Hepatocyte (in vitro differentiated cells): ENCODE measurements at regions not wholly inside any gene's neighbourhood (a gene's known extent, or its start where the extent isn't known, plus 50 kb on each side); places are given as distances from the start of the nearest gene placed in this dataset.

Experiments
- CTCF ChIP-seq: fragments of 200-600 bp; sonication (generic); IDR thresholded peaks from 2 replicates; pipeline ENCODE4 v1.5.1; 2016; ENCODE audit warnings: antibody characterized with exemption, mild to moderate bottlenecking; ENCODE audit not compliant: poor library complexity
- EZH2 ChIP-seq: fragments of 200-600 bp; sonication (generic); IDR thresholded peaks from 2 replicates; pipeline ENCODE4 v1.6.1; 2016; ENCODE audit warnings: antibody characterized with exemption, mild to moderate bottlenecking, borderline replicate concordance
- EZH2phosphoT487 ChIP-seq: fragments of 200-600 bp; sonication (generic); IDR thresholded peaks from one replicate; pipeline ENCODE4 v1.6.1; 2018; ENCODE audit warnings: antibody characterized with exemption, mild to moderate bottlenecking, low read depth, moderate library complexity; ENCODE audit not compliant: unreplicated experiment, severe bottlenecking

DNA sequence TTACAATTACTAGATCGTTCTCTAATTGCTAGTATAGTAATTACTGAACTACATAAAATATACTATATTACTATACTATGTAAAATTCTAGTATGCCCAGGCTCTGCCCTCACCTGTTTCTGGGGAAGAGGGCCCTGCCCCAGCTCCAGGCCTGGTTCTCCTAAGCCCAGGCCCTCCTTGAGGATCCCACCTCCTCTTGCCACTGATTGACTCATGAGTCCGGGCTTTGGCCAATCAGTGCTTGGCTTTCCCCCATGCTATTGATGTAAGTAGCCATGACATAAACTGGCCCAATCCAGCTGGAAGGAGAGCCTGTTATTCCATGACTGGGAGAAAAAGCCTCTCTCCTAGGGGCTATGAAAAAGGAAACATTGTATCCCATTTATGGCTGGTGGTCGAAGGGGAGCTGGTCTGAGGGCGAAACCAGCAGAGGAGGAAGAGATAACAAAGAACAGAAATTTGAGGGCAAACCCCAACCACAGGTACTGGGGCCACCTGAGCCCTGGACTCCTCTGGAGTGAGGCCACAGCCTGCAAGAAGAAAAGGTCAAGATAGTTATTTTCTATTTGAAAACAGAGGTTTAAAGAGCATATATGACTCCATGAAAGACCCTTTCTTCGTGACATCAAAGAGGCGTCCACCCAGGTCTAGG is 129.3 kb upstream of the CD93 start:
- no peak for TF ChIP-seq CTCF
- TF ChIP-seq EZH2, result no peak
- TF ChIP-seq EZH2phosphoT487, result no peak
